HFFc6 (cell line): ENCODE measurements at regions not wholly inside any gene's neighbourhood (a gene's known extent, or its start where the extent isn't known, plus 50 kb on each side); places are given as distances from the start of the nearest gene placed in this dataset.

Experiments
- DNase-seq: peaks from one replicate; pipeline ENCODE4 v3.0.0-alpha.2; 2018
- H3K27ac Mint-ChIP-seq: 2 replicates; pipeline ENCODE4 v1.8.0; 2020; ENCODE audit warnings: mild to moderate bottlenecking, mixed read lengths
- H3K27me3 Mint-ChIP-seq: 2 replicates; pipeline ENCODE4 v1.8.0; 2021; ENCODE audit warnings: mild to moderate bottlenecking, moderate library complexity, mixed read lengths; ENCODE audit not compliant: insufficient read depth
- H3K36me3 Mint-ChIP-seq: 2 replicates; pipeline ENCODE4 v1.8.0; 2021; ENCODE audit warnings: low read depth, mixed read lengths
- H3K4me1 Mint-ChIP-seq: 2 replicates; pipeline ENCODE4 v1.8.0; 2020; ENCODE audit warnings: low read depth, mixed read lengths
- H3K4me3 Mint-ChIP-seq: 2 replicates; pipeline ENCODE4 v1.8.0; 2020; ENCODE audit warnings: mild to moderate bottlenecking, moderate library complexity, mixed read lengths
- H3K9me3 Mint-ChIP-seq: 2 replicates; pipeline ENCODE4 v1.8.0; 2020; ENCODE audit warnings: mild to moderate bottlenecking, mixed read lengths
- TF ChIP-seq, protein P1 (sequence below): fragments of 200-600 bp; sonication (generic); IDR thresholded peaks from 2 replicates; pipeline ENCODE4 v1.5.0; 2021; ENCODE audit warnings: antibody characterized with exemption, mild to moderate bottlenecking

DNA sequence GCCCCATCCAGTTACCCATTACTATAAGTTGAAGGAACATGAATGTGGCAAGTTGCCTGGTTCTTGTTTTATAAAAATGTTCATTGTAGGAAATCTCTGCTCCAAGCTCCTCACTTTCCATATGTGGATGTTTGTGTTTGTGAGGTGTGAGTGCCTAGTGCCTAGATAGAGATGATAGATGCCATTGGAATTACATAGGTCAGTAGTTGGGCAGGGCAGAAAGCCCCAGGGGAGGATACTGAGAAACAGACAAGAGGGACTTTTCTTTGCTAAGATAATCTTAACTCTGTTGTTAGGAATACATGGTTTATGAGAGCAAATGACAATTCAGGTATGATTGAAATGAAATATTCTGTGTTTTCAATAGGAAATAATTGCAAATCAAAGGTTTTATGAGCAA is 226.3 kb upstream of the GRIP1 start:
- TF ChIP-seq, protein P1, sequence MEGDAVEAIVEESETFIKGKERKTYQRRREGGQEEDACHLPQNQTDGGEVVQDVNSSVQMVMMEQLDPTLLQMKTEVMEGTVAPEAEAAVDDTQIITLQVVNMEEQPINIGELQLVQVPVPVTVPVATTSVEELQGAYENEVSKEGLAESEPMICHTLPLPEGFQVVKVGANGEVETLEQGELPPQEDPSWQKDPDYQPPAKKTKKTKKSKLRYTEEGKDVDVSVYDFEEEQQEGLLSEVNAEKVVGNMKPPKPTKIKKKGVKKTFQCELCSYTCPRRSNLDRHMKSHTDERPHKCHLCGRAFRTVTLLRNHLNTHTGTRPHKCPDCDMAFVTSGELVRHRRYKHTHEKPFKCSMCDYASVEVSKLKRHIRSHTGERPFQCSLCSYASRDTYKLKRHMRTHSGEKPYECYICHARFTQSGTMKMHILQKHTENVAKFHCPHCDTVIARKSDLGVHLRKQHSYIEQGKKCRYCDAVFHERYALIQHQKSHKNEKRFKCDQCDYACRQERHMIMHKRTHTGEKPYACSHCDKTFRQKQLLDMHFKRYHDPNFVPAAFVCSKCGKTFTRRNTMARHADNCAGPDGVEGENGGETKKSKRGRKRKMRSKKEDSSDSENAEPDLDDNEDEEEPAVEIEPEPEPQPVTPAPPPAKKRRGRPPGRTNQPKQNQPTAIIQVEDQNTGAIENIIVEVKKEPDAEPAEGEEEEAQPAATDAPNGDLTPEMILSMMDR: no peak
- H3K27ac Mint-ChIP-seq: no peak overlapping the region

GRCh38 chr12:66910366-66910974 is 231.6 kb upstream of the GRIP1 start:
- Mint-ChIP-seq H3K9me3 (peaks cover 5% of the 10 kb centered on the region; the same call in 1 of the 2 replicates), H3K36me3 (peaks cover 5% of the 10 kb centered on the region; the same call in 1 of the 2 replicates), H3K27ac (no peak overlapping the region), H3K4me3 (no peak overlapping the region), H3K4me1 (no peaks in the 10 kb centered on the region), H3K27me3 (no peaks in the 10 kb centered on the region)
- DNase-seq: no peak
- TF ChIP-seq, protein P1: no peak

More for the DNA sequence above, 226.3 kb upstream of the GRIP1 start:
- DNase-seq: no peak
- Mint-ChIP-seq H3K4me3 (no peak overlapping the region), H3K4me1 (no peaks in the 10 kb centered on the region), H3K9me3 (peaks cover 5% of the 10 kb centered on the region), H3K36me3 (no peaks in the 10 kb centered on the region), H3K27me3 (no peaks in the 10 kb centered on the region; the same call in 1 of the 2 replicates)

- TF ChIP-seq, protein P1: no peak
- Mint-ChIP-seq H3K9me3 (peaks cover 17% of the 10 kb centered on the region), H3K27ac (no peak overlapping the region), H3K4me1 (no peaks in the 10 kb centered on the region), H3K27me3 (no peaks in the 10 kb centered on the region), H3K36me3 (peaks cover 7% of the 10 kb centered on the region; the same call in 1 of the 2 replicates), H3K4me3 (no peak overlapping the region)
- DNase-seq: no peak
Observed at GRCh38 chr12:66915306-66915904, 236.5 kb upstream of the GRIP1 start.

DNA sequence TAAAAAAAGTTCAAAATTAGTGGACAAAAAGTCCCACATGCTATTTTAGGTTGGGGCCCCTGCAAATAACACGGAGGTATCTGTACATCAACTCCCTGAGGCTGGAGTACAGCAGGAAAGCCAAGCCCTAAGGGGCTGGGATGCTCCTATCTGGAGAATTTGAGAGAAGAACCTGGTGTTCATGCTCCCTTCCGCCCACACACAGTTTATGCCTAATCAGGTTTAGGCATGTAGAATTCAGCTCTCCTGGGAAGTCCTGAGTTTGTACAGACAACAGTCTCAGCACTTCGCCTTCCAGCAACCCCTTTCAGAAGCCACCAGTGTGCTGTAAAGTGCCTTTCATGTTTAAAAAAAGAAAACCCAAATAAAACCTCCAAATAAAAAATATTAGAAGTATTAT is 237.3 kb upstream of the GRIP1 start:
- H3K4me1 Mint-ChIP-seq: no peaks in the 10 kb centered on the region
- no peak overlapping the region for H3K27ac Mint-ChIP-seq
- no peak overlapping the region for H3K4me3 Mint-ChIP-seq
- peaks cover 23% of the 10 kb centered on the region for H3K9me3 Mint-ChIP-seq
- DNase-seq: no peak
- H3K36me3 Mint-ChIP-seq: peaks cover 7% of the 10 kb centered on the region; the same call in 1 of the 2 replicates
- TF ChIP-seq, protein P1: no peak
- no peaks in the 10 kb centered on the region for H3K27me3 Mint-ChIP-seq

DNA sequence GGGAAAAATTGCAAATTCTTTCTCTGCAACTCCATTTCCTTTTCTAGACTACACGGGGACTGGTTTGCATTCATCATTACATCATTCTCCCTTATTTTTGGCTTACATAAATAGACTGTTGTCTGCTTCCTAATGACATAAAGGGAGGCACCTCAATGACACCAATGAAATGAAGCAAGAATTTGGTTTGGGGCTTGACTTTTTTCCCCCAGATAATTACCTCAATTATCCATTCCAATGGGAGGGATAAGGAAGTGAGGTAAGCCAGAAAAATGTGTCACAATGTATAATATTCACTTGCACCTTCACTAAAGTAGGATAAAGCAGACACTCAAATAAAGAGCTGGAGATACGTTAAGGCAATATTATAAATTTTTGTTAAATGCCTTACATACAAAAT is 240.6 kb upstream of the GRIP1 start:
- no peak overlapping the region for H3K27ac Mint-ChIP-seq
- no peak for DNase-seq
- H3K27me3 Mint-ChIP-seq: no peaks in the 10 kb centered on the region
- no peak overlapping the region for H3K4me3 Mint-ChIP-seq
- H3K36me3 Mint-ChIP-seq: peaks cover 7% of the 10 kb centered on the region; the same call in 1 of the 2 replicates
- TF ChIP-seq, protein P1: no peak
- no peaks in the 10 kb centered on the region for H3K4me1 Mint-ChIP-seq
- H3K9me3 Mint-ChIP-seq: peaks cover 42% of the 10 kb centered on the region
